ENCODE measurements at regions not wholly inside any gene's neighbourhood (a gene's known extent, or its start where the extent isn't known, plus 50 kb on each side); places are given as distances from the start of the nearest gene placed in this dataset.

GRCh38 chr1:204780630-204781029, 90.0 kb upstream of the NFASC start:
- TF ChIP-seq TEAD4 (IDR thresholded peaks at IDR 0.05), result no peak
- no peak for TF ChIP-seq USF1 (IDR thresholded peaks at IDR 0.05)
- no peak for TF ChIP-seq RAD21 (IDR thresholded peaks at IDR 0.05; ENCODE audit: low read depth)
- TF ChIP-seq, protein P1, sequence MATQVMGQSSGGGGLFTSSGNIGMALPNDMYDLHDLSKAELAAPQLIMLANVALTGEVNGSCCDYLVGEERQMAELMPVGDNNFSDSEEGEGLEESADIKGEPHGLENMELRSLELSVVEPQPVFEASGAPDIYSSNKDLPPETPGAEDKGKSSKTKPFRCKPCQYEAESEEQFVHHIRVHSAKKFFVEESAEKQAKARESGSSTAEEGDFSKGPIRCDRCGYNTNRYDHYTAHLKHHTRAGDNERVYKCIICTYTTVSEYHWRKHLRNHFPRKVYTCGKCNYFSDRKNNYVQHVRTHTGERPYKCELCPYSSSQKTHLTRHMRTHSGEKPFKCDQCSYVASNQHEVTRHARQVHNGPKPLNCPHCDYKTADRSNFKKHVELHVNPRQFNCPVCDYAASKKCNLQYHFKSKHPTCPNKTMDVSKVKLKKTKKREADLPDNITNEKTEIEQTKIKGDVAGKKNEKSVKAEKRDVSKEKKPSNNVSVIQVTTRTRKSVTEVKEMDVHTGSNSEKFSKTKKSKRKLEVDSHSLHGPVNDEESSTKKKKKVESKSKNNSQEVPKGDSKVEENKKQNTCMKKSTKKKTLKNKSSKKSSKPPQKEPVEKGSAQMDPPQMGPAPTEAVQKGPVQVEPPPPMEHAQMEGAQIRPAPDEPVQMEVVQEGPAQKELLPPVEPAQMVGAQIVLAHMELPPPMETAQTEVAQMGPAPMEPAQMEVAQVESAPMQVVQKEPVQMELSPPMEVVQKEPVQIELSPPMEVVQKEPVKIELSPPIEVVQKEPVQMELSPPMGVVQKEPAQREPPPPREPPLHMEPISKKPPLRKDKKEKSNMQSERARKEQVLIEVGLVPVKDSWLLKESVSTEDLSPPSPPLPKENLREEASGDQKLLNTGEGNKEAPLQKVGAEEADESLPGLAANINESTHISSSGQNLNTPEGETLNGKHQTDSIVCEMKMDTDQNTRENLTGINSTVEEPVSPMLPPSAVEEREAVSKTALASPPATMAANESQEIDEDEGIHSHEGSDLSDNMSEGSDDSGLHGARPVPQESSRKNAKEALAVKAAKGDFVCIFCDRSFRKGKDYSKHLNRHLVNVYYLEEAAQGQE (IDR thresholded peaks at IDR 0.05; ENCODE audit: low read depth), result no peak
- no peak for TF ChIP-seq CREB1 (IDR thresholded peaks at IDR 0.05; ENCODE audit: low read depth)
- TF ChIP-seq TCF12 (IDR thresholded peaks at IDR 0.05; ENCODE audit: low read depth), result no peak
- no peak for TF ChIP-seq MAX (IDR thresholded peaks at IDR 0.05)
- TF ChIP-seq YY1 (IDR thresholded peaks at IDR 0.05; ENCODE audit: low read depth), result no peak

DNA sequence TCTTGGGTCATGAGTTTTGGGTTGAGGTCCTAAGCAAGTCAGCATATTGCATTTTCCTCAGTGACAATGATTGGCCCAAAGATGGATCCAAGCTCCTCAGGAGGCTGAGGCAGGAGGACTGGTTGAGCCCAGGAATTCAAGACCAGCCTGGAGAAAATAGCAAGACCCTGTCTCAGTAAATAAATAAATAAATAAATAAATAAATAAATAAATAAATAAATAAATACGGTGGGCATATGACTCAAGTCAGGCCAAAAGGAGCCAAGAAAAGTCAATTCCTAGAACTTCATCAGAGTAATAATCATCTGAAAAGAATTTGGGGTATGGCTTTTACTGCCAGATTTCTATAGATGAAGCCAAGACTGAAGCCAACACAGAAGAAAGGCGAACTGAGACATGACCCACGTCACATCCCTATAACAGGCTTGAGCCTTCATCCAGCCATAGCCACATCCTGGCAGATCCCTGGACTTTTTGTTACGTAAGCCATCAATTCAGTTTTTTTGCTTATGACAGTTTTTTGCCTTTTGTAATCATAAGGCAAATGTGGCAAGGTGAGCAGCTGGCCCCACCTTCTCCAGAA, 88.5 kb upstream of the NFASC start:
- TF ChIP-seq TAF1 (IDR thresholded peaks at IDR 0.05; ENCODE audit: low read depth), result no peak
- TF ChIP-seq FOXM1 (IDR thresholded peaks at IDR 0.05; ENCODE audit: borderline replicate concordance, low read depth), result no peak
- TF ChIP-seq TEAD4 (IDR thresholded peaks at IDR 0.05), result no peak
- no peak for TF ChIP-seq TCF12 (IDR thresholded peaks at IDR 0.05; ENCODE audit: low read depth)
- no peak for TF ChIP-seq MAX (IDR thresholded peaks at IDR 0.05)
- TF ChIP-seq ZBTB7A (IDR thresholded peaks at IDR 0.05; ENCODE audit: low read depth), result no peak
- no peak for TF ChIP-seq RAD21 (IDR thresholded peaks at IDR 0.05; ENCODE audit: low read depth)
- TF ChIP-seq CREB1 (IDR thresholded peaks at IDR 0.05; ENCODE audit: low read depth), result no peak
- no peak for TF ChIP-seq CEBPB (IDR thresholded peaks at IDR 0.05)
- no peak for TF ChIP-seq NFIC (IDR thresholded peaks at IDR 0.05)
- TF ChIP-seq YY1 (IDR thresholded peaks at IDR 0.05; ENCODE audit: low read depth), result no peak
- no peak for TF ChIP-seq EP300 (IDR thresholded peaks at IDR 0.05; ENCODE audit: borderline replicate concordance)
- TF ChIP-seq USF1 (IDR thresholded peaks at IDR 0.05), result no peak
- TF ChIP-seq, protein P1 (IDR thresholded peaks at IDR 0.05; ENCODE audit: low read depth), result no peak
- TF ChIP-seq EGR1 (IDR thresholded peaks at IDR 0.05), result no peak

GRCh38 chr1:204788470-204788869, 82.2 kb upstream of the NFASC start:
- TF ChIP-seq FOXM1 (IDR thresholded peaks at IDR 0.05; ENCODE audit: borderline replicate concordance, low read depth) (no peak), TAF1 (IDR thresholded peaks at IDR 0.05; ENCODE audit: low read depth) (no peak), CEBPB (IDR thresholded peaks at IDR 0.05) (no peak), MAX (IDR thresholded peaks at IDR 0.05) (no peak), EGR1 (IDR thresholded peaks at IDR 0.05) (no peak), TCF12 (IDR thresholded peaks at IDR 0.05; ENCODE audit: low read depth) (no peak), USF1 (IDR thresholded peaks at IDR 0.05) (no peak), ZBTB7A (IDR thresholded peaks at IDR 0.05; ENCODE audit: low read depth) (no peak), CREB1 (IDR thresholded peaks at IDR 0.05; ENCODE audit: low read depth) (no peak), TEAD4 (IDR thresholded peaks at IDR 0.05) (no peak)
- TF ChIP-seq, protein P1 (IDR thresholded peaks at IDR 0.05; ENCODE audit: low read depth), result no peak

Data from Ishikawa (cell line).